B cell (primary cell): ENCODE measurements at regions not wholly inside any gene's neighbourhood (a gene's known extent, or its start where the extent isn't known, plus 50 kb on each side); places are given as distances from the start of the nearest gene placed in this dataset.

Experiments
- ATAC-seq: fragments of 200-7000 bp; cut with Tn5 transposase; one replicate; pipeline ENCODE4 v1.10.0; 2021; ENCODE audit warnings: low read depth, mild to moderate bottlenecking, moderate number of reproducible peaks, moderate library complexity
- CTCF ChIA-PET: fragments of 350-600 bp; sonication (Branson Sonifier 250); formaldehyde crosslinking; loops from one replicate; lab custom pipeline; 2021; ENCODE audit warnings: antibody characterized with exemption, inconsistent platforms; lab: Charles Lee
- POLR2A ChIA-PET: fragments of 350-600 bp; sonication (Branson Sonifier 250); formaldehyde crosslinking; loops from one replicate; lab custom pipeline; 2021; ENCODE audit warnings: antibody characterized with exemption; lab: Charles Lee
- DNase-seq: peaks from one replicate; pipeline ENCODE4 v3.0.0; 2013
- H2AFZ ChIP-seq: 2 replicates; pipeline ENCODE4 v1.6.1; 2012; ENCODE audit warnings: mild to moderate bottlenecking, low read depth, low read length; ENCODE audit not compliant: insufficient read depth, poor library complexity, severe bottlenecking
- H3K27ac ChIP-seq, 2 donors: 1 replicate in 1 of 2; 2 replicates in 1 of 2; pipeline ENCODE4 v1.5.1; 2012 to 2013; ENCODE audit warnings: low read length in 2 of 2, mild to moderate bottlenecking in 2 of 2, moderate library complexity in 1 of 2
- H3K27me3 ChIP-seq, 4 experiments: fragments of 200-600 bp in 1 of 4; sonication (generic) in 1 of 4; replicated peaks in 1 of 4; 1 replicate in 2 of 4; 2 replicates in 2 of 4; pipeline versions ENCODE4 v1.6.1 to v1.7.0; 2013 to 2016; ENCODE audit warnings: low read length in 3 of 4, mild to moderate bottlenecking in 2 of 4, mixed read lengths in 1 of 4, moderate library complexity in 1 of 4; ENCODE audit not compliant: insufficient read depth in 4 of 4, control insufficient read depth in 3 of 4; ENCODE audit errors: control extremely low read depth in 1 of 4
- H3K36me3 ChIP-seq, 2 experiments: replicated peaks in 1 of 2; 1 replicate in 1 of 2; 2 replicates in 1 of 2; pipeline versions ENCODE4 v1.6.1 to v1.7.1; 2013; ENCODE audit warnings: low read length in 1 of 2; ENCODE audit not compliant: insufficient read depth in 2 of 2, control insufficient read depth in 1 of 2; ENCODE audit errors: control extremely low read depth in 1 of 2, extremely low read depth in 1 of 2
- H3K4me1 ChIP-seq, 2 donors: fragments of 200-600 bp in 1 of 2; sonication (generic) in 1 of 2; 1 replicate in 1 of 2; 2 replicates in 1 of 2; pipeline versions ENCODE4 v1.5.1 to v1.6.1; 2013 to 2017; ENCODE audit warnings: low read length in 2 of 2; ENCODE audit not compliant: control insufficient read depth in 2 of 2, insufficient read depth in 2 of 2
- H3K4me2 ChIP-seq: replicated peaks from 2 replicates; pipeline ENCODE3; 2012; ENCODE audit warnings: mild to moderate bottlenecking, low read depth, low read length; ENCODE audit not compliant: poor library complexity, severe bottlenecking
- H3K4me3 ChIP-seq, 5 experiments: fragments of 200-600 bp in 1 of 5; sonication (generic) in 1 of 5; 1 replicate in 3 of 5; 2 replicates in 2 of 5; pipeline versions ENCODE4 v1.5.1 to v1.7.0; 2011 to 2016; ENCODE audit warnings: low read length in 4 of 5, mild to moderate bottlenecking in 4 of 5, low read depth in 2 of 5, control low read depth in 1 of 5, moderate library complexity in 1 of 5; ENCODE audit not compliant: insufficient read depth in 1 of 5; ENCODE audit errors: control extremely low read depth in 1 of 5, extremely low read depth in 1 of 5
- H3K79me2 ChIP-seq: fragments of 200-600 bp; sonication (generic); one replicate; pipeline ENCODE4 v1.6.0; 2016; ENCODE audit warnings: low read length; ENCODE audit not compliant: control insufficient read depth, insufficient read depth
- H3K9ac ChIP-seq: fragments of 200-600 bp; sonication (generic); 2 replicates; pipeline ENCODE4 v1.6.1; 2017; ENCODE audit warnings: mild to moderate bottlenecking, low read length, moderate library complexity
- H3K9me3 ChIP-seq, 3 donors: one replicate each; pipeline versions ENCODE4 v1.6.1 to v1.7.1; 2013; ENCODE audit warnings: low read length in 2 of 3; ENCODE audit not compliant: control insufficient read depth in 2 of 3, insufficient read depth in 1 of 3; ENCODE audit errors: control extremely low read depth in 1 of 3
- H4K20me1 ChIP-seq: 2 replicates; pipeline ENCODE4 v1.6.0; 2012; ENCODE audit warnings: mild to moderate bottlenecking, low read length; ENCODE audit not compliant: insufficient read depth, control insufficient read depth, poor library complexity, severe bottlenecking
- H3K27ac Mint-ChIP-seq: one replicate; pipeline ENCODE4 v1.8.0; 2021; ENCODE audit warnings: mixed read lengths
- H3K27me3 Mint-ChIP-seq: one replicate; pipeline ENCODE4 v1.8.0; 2021; ENCODE audit warnings: mixed read lengths
- H3K4me1 Mint-ChIP-seq: one replicate; pipeline ENCODE4 v1.8.0; 2021; ENCODE audit warnings: mixed read lengths
- H3K4me3 Mint-ChIP-seq: one replicate; pipeline ENCODE4 v1.8.0; 2021; ENCODE audit warnings: mixed read lengths
- H3K9me3 Mint-ChIP-seq: one replicate; pipeline ENCODE4 v1.8.0; 2022; ENCODE audit warnings: mixed read lengths; ENCODE audit not compliant: insufficient read depth
- CTCF ChIP-seq: fragments of 200-600 bp; IDR thresholded peaks from one replicate; pipeline ENCODE4 v1.8.0; 2022; ENCODE audit warnings: antibody characterized with exemption, mild to moderate bottlenecking
- EZH2 ChIP-seq: IDR thresholded peaks from 2 replicates; pipeline ENCODE4 v1.6.1; 2012; ENCODE audit warnings: borderline replicate concordance, low read depth, mild to moderate bottlenecking, moderate library complexity, low read length; ENCODE audit not compliant: insufficient read depth, poor library complexity, severe bottlenecking
- WGBS: methylation state at CpG from one replicate; pipeline ENCODE4 v1.1.5; 2013; ENCODE audit warnings: missing lambda C conversion rate; ENCODE audit not compliant: insufficient coverage; 5-methylcytosine and 5-hydroxymethylcytosine counted together
- intact Hi-C: fragments of 100-400 bp; cut with micrococcal nuclease; formaldehyde crosslinking; loops from one replicate; pipeline ENCODE4 v1.10.0; 2022

- CTCF ChIA-PET = no interaction called here
Measured at GRCh38 chr4:22167201-22167600, 218.6 kb upstream of the KCNIP4 start.

GRCh38 chr4:22162454-22162853, 213.9 kb upstream of the KCNIP4 start:
- Histone ChIP-seq H3K36me3 (no peaks in the 10 kb centered on the region), H3K27me3 (no peaks in the 10 kb centered on the region), H3K9ac (no peak overlapping the region), H3K27ac (no peak overlapping the region), H3K4me1 (no peaks in the 10 kb centered on the region), H4K20me1 (no peaks in the 10 kb centered on the region), H3K4me2 (no peak overlapping the region), H2AFZ (no peak overlapping the region), H3K4me3 (no peak overlapping the region), H3K79me2 (no peaks in the 10 kb centered on the region), H3K9me3 (peaks cover 0 to 3% (median 3%) of the 10 kb centered on the region in 3 donors)
- intact Hi-C loops = no loop called here
- ChIA-PET POLR2A (no interaction called here), CTCF (no interaction called here)
- no peaks in the 10 kb centered on the region for H3K4me1 Mint-ChIP-seq
- no peak for DNase-seq
- no peaks in the 10 kb centered on the region for H3K9me3 Mint-ChIP-seq
- H3K4me3 Mint-ChIP-seq = no peak overlapping the region
- no peak overlapping the region for H3K27ac Mint-ChIP-seq
- no peak for ATAC-seq
- TF ChIP-seq CTCF = no peak
- no peak for TF ChIP-seq EZH2
- 40% methylated on average over 1 of the region's 5 CpGs for WGBS
- H3K27me3 Mint-ChIP-seq = no peaks in the 10 kb centered on the region

More at GRCh38 chr4:22167201-22167600, 218.6 kb upstream of the KCNIP4 start:
- Mint-ChIP-seq H3K27ac (no peak overlapping the region), H3K4me1 (no peaks in the 10 kb centered on the region), H3K27me3 (no peaks in the 10 kb centered on the region), H3K4me3 (no peak overlapping the region), H3K9me3 (peaks cover 2% of the 10 kb centered on the region)
- no peaks in the 10 kb centered on the region for H3K36me3 ChIP-seq
- H4K20me1 ChIP-seq = no peaks in the 10 kb centered on the region
- H3K4me2 ChIP-seq = no peak overlapping the region
- H3K9ac ChIP-seq = no peak overlapping the region
- H3K4me3 ChIP-seq = no peak overlapping the region
- H3K79me2 ChIP-seq = no peaks in the 10 kb centered on the region
- POLR2A ChIA-PET = no interaction called here
- WGBS = no CpG with 5 or more reads among the region's 4 CpGs
- no peak overlapping the region for H2AFZ ChIP-seq
- H3K4me1 ChIP-seq = no peaks in the 10 kb centered on the region
- peaks cover 0 to 3% (median 0%) of the 10 kb centered on the region in 3 donors for H3K9me3 ChIP-seq
- intact Hi-C loops = no loop called here
- no peak overlapping the region for H3K27ac ChIP-seq
- DNase-seq (no peak), ATAC-seq (no peak)
- H3K27me3 ChIP-seq = no peaks in the 10 kb centered on the region
- TF ChIP-seq CTCF (no peak), EZH2 (no peak)
